HG03378 (cell line): ENCODE measurements at regions not wholly inside any gene's neighbourhood (a gene's known extent, or its start where the extent isn't known, plus 50 kb on each side); places are given as distances from the start of the nearest gene placed in this dataset.

ENCODE experiments used
- ATAC-seq: cut with Tn5 transposase; IDR thresholded peaks from one replicate; pipeline ENCODE4 v1.9.1; 2021; ENCODE audit warnings: mild to moderate bottlenecking, moderate library complexity; ENCODE audit not compliant: unreplicated experiment

GRCh38 chr7:50209461-50210135 is 94.9 kb upstream of the IKZF1 start:
- ATAC-seq = no peak

GRCh38 chr7:50208378-50208982 is 96.0 kb upstream of the IKZF1 start:
- no peak for ATAC-seq

DNA sequence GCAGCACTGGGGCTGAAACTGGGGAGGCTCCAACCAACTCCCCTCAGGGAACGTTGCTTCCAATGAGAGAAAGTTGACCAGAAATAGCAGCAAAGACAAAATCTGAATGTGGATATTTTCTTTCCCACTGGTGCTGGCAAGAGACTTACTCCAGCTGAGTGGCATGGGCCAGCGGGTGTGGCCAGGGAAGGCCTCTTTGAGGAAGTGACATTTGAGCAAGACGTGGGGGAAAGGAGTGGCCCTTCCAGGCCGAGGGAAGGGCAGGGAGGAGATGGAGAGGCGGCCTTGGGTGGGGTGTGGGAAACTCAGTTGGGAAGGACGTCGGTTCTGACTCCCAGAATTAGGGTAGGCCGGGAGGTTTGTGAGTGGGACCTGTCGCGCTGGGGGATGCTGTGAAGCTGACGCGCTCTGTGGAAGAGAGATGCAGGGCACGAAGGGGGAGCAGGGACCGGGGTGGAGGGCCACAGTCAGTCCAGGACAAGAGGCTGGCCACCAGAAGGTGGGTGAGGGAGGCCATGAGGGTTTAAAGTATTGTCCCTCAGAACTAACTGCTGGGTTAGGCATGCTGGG is 96.7 kb upstream of the IKZF1 start:
- ATAC-seq = no peak

- ATAC-seq = no peak
Measured at GRCh38 chr7:50207251-50207564, 97.3 kb upstream of the IKZF1 start.

- ATAC-seq = no peak
Measured at GRCh38 chr7:50206453-50207250, 97.9 kb upstream of the IKZF1 start.

DNA sequence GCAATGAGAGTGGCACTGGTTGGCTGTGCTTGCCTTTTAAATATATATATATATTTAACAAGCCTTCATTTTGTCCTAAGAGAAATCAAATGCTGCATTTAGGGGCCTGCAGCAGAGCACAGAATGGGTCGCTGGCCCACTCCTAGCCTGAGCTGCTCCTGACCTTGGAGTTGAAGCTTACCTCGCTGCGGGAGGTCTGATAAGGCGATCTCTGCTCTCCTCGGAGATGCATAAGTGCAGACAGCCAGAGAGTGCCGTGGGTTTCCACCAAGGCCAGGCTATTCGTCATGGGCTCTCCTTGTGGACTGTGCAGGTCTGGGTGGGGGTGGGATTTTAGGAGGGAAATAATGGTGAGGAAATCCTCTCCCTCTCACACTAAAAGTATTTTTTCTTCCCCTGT is 99.5 kb upstream of the IKZF1 start:
- ATAC-seq = no peak

DNA sequence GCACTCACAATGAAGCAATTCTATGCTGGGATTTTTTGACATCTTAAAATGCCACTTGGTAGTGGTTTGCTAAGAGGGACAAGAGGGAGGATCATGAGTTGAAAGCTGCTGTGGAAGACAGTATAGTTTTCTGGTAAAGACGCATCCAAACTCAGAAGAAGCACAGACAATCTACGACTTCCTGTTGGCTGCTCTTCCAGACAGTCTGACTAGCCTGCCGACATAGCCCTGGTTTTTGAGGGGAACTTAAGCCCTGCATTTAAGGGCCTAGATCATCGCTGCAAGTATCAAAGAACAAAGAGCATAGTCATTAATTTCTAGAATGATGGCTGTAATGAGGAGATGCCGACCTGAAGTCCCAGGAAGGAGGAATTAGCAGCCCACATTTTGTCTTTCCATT is 99.9 kb upstream of the IKZF1 start:
- no peak for ATAC-seq

DNA sequence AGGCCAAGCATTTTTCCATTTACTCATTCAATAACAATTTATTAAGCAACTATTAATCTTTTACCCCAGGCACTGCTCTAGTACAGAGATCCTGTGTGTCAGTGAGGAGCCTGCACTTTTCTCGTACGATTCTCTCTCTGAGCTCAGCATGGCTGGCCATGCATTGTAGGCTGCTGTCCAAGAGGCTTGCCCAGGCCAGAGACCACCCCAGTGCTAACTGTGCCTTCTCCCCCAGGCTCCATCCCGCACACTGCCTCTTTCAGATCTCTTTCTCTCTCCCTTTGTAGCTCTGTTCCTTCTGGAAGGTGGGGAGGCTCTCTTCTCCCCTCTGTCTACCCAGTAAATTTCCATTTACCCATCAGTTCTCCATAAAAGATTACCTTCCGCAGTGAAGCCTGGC is 101.0 kb upstream of the IKZF1 start:
- ATAC-seq = no peak

DNA sequence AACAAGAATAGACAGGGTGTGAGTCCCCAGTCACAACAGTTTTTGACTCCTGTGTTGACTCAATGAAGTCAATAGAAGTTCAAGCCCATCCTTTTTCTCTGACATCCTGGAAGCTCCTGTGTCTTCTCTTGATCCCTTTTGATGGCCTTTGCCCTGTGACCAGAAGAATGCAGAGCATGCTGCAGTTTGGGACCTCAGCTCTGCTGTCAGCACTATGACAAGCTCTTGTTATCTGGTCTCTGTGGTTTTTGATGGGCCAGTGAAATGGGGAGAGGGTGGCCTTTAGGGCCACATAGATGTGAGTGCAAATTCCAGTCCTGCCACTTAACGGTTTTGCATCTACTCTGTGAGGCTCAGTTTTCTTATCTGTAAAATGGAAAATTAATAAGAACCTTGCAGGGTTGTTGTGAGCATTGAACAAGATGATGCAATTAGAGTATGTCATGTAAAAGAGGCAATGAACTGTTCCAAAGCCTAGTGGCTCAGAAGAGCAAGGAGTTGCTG is 102.4 kb upstream of the IKZF1 start:
- ATAC-seq = no peak

GRCh38 chr7:50199824-50200223 is 104.7 kb upstream of the IKZF1 start:
- ATAC-seq = no peak

DNA sequence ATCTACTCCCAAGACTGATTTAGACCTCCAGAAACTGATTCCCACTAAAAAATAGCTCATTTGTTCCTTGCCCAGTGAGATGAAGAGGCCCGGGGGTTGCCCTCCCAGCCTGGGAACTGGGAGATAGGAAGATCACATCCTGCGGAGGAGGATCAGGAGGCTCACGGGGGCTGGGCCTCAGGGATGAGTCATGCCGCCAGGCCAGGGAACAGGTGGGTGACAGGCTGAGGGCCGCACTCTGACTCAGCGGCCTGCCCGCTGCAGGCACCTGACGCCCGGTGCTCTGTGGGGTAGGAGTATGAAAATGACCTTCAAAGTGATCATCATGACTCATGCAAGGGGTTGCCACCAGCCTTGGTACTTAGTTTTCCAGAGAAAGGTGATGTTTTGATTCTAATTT is 104.5 kb upstream of the ZPBP start:
- peak; percentile 86 for ATAC-seq

GRCh38 chr7:50196719-50197118 is 103.7 kb upstream of the ZPBP start:
- no peak for ATAC-seq

DNA sequence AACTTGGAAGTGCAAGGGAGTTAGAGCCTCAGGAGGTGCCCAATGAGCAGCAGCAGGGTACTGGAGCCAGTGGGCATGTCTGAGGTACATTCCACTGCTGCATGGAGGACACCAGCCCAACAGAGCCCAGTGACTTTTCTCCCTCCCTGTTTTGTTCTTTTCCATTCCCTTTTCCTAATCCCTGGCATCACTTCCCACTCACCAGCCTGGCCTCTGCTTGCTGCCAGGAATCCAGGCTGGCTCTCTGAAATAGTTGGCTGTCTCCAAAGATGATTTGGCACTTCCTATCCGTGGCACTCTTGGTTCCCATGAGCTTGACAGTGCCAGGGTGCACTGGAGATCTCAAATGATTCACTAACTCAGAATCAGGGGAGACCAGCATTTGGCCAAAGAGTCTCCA is 97.7 kb upstream of the ZPBP start:
- no peak for ATAC-seq

DNA sequence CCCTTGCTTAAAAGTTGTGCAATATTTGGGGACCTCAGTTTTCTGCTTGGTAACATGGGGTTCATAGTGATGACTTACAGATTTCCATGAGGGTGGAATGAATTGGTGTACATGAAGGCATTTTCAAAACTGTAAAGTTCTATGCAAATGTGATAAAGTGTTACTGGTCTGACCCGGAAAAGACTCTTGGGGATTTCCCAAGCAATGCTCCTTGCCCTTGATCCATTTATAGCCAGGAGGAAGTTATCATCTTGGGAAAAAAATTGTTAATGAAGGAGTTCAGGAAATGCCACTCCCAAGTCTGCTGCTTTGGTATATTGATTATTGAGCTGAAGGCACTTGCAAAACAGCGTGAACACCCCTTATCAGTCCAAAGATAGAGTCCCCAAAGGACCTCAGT is 96.3 kb upstream of the ZPBP start:
- no peak for ATAC-seq

- ATAC-seq = no peak
Measured at GRCh38 chr7:50185951-50186682, 93.1 kb upstream of the ZPBP start.

DNA sequence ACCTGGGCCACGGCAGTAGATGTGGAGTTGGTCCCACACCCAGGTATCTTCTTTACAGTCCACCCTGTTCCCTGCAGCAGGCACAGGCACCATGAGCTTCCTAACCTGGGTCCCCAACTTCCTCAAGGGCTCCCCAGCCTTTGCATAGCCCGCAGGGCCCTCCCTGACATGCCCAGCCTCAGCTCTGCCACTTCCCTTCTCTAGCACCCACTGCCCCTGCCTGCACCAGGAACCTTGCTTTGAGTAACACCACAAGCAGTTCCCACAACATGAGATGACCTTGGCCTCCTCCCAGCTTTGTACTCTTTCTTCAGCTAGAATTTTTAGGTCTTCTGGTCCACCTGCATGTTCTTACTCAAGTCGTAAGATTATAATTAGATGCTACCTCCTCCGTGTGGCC is 92.2 kb upstream of the ZPBP start:
- ATAC-seq = no peak

GRCh38 chr7:50184271-50184990 is 91.4 kb upstream of the ZPBP start:
- no peak for ATAC-seq

- ATAC-seq = no peak
Measured at GRCh38 chr7:50182759-50183158, 89.7 kb upstream of the ZPBP start.

- no peak for ATAC-seq
Measured at GRCh38 chr7:50181081-50181480, 88.0 kb upstream of the ZPBP start.

- no peak for ATAC-seq
Measured at GRCh38 chr7:50178166-50178565, 85.1 kb upstream of the ZPBP start.

- ATAC-seq = no peak
Measured at GRCh38 chr7:50174948-50175347, 81.9 kb upstream of the ZPBP start.
